ENCODE measurements at regions not wholly inside any gene's neighbourhood (a gene's known extent, or its start where the extent isn't known, plus 50 kb on each side); places are given as distances from the start of the nearest gene placed in this dataset.

- TF ChIP-seq CTCF (IDR thresholded peaks at IDR 0.05) (peak in 1 of 2 donors; percentile 5), POLR2A (IDR thresholded peaks at IDR 0.05) (no peak), POLR2AphosphoS5 (IDR thresholded peaks at IDR 0.05) (no peak)
Observed at GRCh38 chr11:71372693-71373657, 75.2 kb downstream of the DHCR7 start.

Data from suprapubic skin (tissue), 4 donors.